Nephron progenitor cell (in vitro differentiated cells): ENCODE measurements at regions not wholly inside any gene's neighbourhood (a gene's known extent, or its start where the extent isn't known, plus 50 kb on each side); places are given as distances from the start of the nearest gene placed in this dataset.

Experiments used
- DNase-seq: peaks from one replicate; pipeline ENCODE4 v3.0.0; 2021
- H3K27ac Mint-ChIP-seq: 2 replicates; pipeline ENCODE4 v1.8.0; 2021; ENCODE audit warnings: mild to moderate bottlenecking, moderate library complexity, mixed read lengths
- H3K27me3 Mint-ChIP-seq: 2 replicates; pipeline ENCODE4 v1.8.0; 2021; ENCODE audit warnings: mild to moderate bottlenecking, low read depth, mixed read lengths; ENCODE audit not compliant: poor library complexity
- H3K36me3 Mint-ChIP-seq: 2 replicates; pipeline ENCODE4 v1.8.0; 2021; ENCODE audit warnings: low read depth, mixed read lengths
- H3K4me1 Mint-ChIP-seq: 2 replicates; pipeline ENCODE4 v1.8.0; 2021; ENCODE audit warnings: mixed read lengths
- H3K4me3 Mint-ChIP-seq: 2 replicates; pipeline ENCODE4 v1.8.0; 2021; ENCODE audit warnings: mild to moderate bottlenecking, moderate library complexity, mixed read lengths
- H3K9me3 Mint-ChIP-seq: 2 replicates; pipeline ENCODE4 v1.8.0; 2021; ENCODE audit warnings: mild to moderate bottlenecking, moderate library complexity, mixed read lengths
- CTCF ChIP-seq: fragments of 200-600 bp; sonication (generic); IDR thresholded peaks from 2 replicates; pipeline ENCODE4 v1.5.0; 2021; ENCODE audit warnings: antibody characterized with exemption

GRCh38 chr2:201973305-201973928 lies 60.2 kb upstream of the FZD7 start:
- TF ChIP-seq CTCF = no peak
- H3K27ac Mint-ChIP-seq = no peak overlapping the region
- H3K9me3 Mint-ChIP-seq = no peaks in the 10 kb centered on the region
- peaks cover 84% of the 10 kb centered on the region for H3K4me1 Mint-ChIP-seq
- H3K36me3 Mint-ChIP-seq = no peaks in the 10 kb centered on the region
- H3K4me3 Mint-ChIP-seq = no peak overlapping the region
- DNase-seq = no peak
- peaks cover 12% of the 10 kb centered on the region for H3K27me3 Mint-ChIP-seq

GRCh38 chr2:201974171-201975100 lies 59.2 kb upstream of the FZD7 start:
- Mint-ChIP-seq H3K27ac (peak overlapping the region; percentile 72), H3K36me3 (no peaks in the 10 kb centered on the region), H3K4me1 (peaks cover 84% of the 10 kb centered on the region), H3K4me3 (no peak overlapping the region), H3K9me3 (no peaks in the 10 kb centered on the region), H3K27me3 (peaks cover 7% of the 10 kb centered on the region)
- no peak for DNase-seq
- no peak for TF ChIP-seq CTCF

GRCh38 chr2:201975434-201975833 lies 58.2 kb upstream of the FZD7 start:
- no peak for TF ChIP-seq CTCF
- DNase-seq = no peak
- H3K4me3 Mint-ChIP-seq = no peak overlapping the region
- peaks cover 79% of the 10 kb centered on the region for H3K4me1 Mint-ChIP-seq
- H3K27ac Mint-ChIP-seq = no peak overlapping the region
- H3K36me3 Mint-ChIP-seq = no peaks in the 10 kb centered on the region
- peaks cover 5% of the 10 kb centered on the region for H3K27me3 Mint-ChIP-seq
- no peaks in the 10 kb centered on the region for H3K9me3 Mint-ChIP-seq

- Mint-ChIP-seq H3K4me1 (peaks cover 85% of the 10 kb centered on the region), H3K36me3 (no peaks in the 10 kb centered on the region), H3K27me3 (peaks cover 5% of the 10 kb centered on the region), H3K9me3 (no peaks in the 10 kb centered on the region), H3K27ac (no peak overlapping the region), H3K4me3 (no peak overlapping the region)
- no peak for TF ChIP-seq CTCF
- no peak for DNase-seq
These were observed 57.6 kb upstream of the FZD7 start for GRCh38 chr2:201975964-201976612.

GRCh38 chr2:201977651-201978050 lies 56.0 kb upstream of the FZD7 start:
- Mint-ChIP-seq H3K27ac (no peak overlapping the region), H3K9me3 (no peaks in the 10 kb centered on the region), H3K36me3 (no peaks in the 10 kb centered on the region), H3K4me1 (peaks cover 89% of the 10 kb centered on the region), H3K27me3 (peaks cover 2% of the 10 kb centered on the region), H3K4me3 (peak overlapping the region; percentile 2)
- no peak for TF ChIP-seq CTCF
- DNase-seq = no peak
